ENCODE measurements at regions not wholly inside any gene's neighbourhood (a gene's known extent, or its start where the extent isn't known, plus 50 kb on each side); places are given as distances from the start of the nearest gene placed in this dataset.
A peak's percentile ranks its signal among the peaks of the same experiment; 100 is the strongest.

- H3K27ac ChIP-seq: no peak overlapping the region
- TF ChIP-seq CTCF (conservative IDR thresholded peaks at IDR 0.05): no peak
These were observed 119.8 kb downstream of the TBX5 start for GRCh38 chr12:114286145-114286544.

GRCh38 chr12:114285554-114285953, 120.4 kb downstream of the TBX5 start:
- no peak overlapping the region for H3K27ac ChIP-seq

GRCh38 chr12:114284041-114284440, 121.9 kb downstream of the TBX5 start:
- no peak for TF ChIP-seq CTCF (conservative IDR thresholded peaks at IDR 0.05)
- H3K27ac ChIP-seq: no peak overlapping the region

More at GRCh38 chr12:114285554-114285953, 120.4 kb downstream of the TBX5 start:
- no peak for TF ChIP-seq CTCF (conservative IDR thresholded peaks at IDR 0.05)

- H3K27ac ChIP-seq: no peak overlapping the region
- TF ChIP-seq CTCF (conservative IDR thresholded peaks at IDR 0.05): no peak
These were observed 129.8 kb downstream of the TBX5 start for GRCh38 chr12:114275932-114276785.

GRCh38 chr12:114275086-114275485, 130.9 kb downstream of the TBX5 start:
- TF ChIP-seq CTCF (conservative IDR thresholded peaks at IDR 0.05): no peak

GRCh38 chr12:114274131-114274530, 131.8 kb downstream of the TBX5 start:
- H3K27ac ChIP-seq: peak overlapping the region; percentile 50

More at GRCh38 chr12:114275086-114275485, 130.9 kb downstream of the TBX5 start:
- H3K27ac ChIP-seq: peak overlapping the region; percentile 50

GRCh38 chr12:114272605-114273004, 133.3 kb downstream of the TBX5 start:
- TF ChIP-seq CTCF (conservative IDR thresholded peaks at IDR 0.05): no peak
- no peak overlapping the region for H3K27ac ChIP-seq

More at GRCh38 chr12:114274131-114274530, 131.8 kb downstream of the TBX5 start:
- no peak for TF ChIP-seq CTCF (conservative IDR thresholded peaks at IDR 0.05)

Measured in VCaP (cell line).